Breast epithelium (tissue), 3 donors: ENCODE measurements at regions not wholly inside any gene's neighbourhood (a gene's known extent, or its start where the extent isn't known, plus 50 kb on each side); places are given as distances from the start of the nearest gene placed in this dataset.

Experiments used
- POLR2A ChIP-seq: fragments of 450-650 bp; IDR thresholded peaks from one replicate; pipeline ENCODE4 v1.6.1; 2016; ENCODE audit warnings: antibody characterized with exemption, mild to moderate bottlenecking, moderate library complexity
- POLR2AphosphoS5 ChIP-seq, 3 donors: sonication (generic); formaldehyde crosslinking; IDR thresholded peaks; one replicate each; pipeline ENCODE4 v1.6.1; 2017; ENCODE audit warnings: antibody characterized with exemption in 3 of 3
- TF ChIP-seq, protein P1 (sequence below), 3 donors: fragments of 450-650 bp; IDR thresholded peaks; one replicate each; pipeline ENCODE4 v1.5.1; 2016 to 2017; ENCODE audit warnings: antibody characterized with exemption in 3 of 3, mild to moderate bottlenecking in 3 of 3, moderate library complexity in 3 of 3

DNA sequence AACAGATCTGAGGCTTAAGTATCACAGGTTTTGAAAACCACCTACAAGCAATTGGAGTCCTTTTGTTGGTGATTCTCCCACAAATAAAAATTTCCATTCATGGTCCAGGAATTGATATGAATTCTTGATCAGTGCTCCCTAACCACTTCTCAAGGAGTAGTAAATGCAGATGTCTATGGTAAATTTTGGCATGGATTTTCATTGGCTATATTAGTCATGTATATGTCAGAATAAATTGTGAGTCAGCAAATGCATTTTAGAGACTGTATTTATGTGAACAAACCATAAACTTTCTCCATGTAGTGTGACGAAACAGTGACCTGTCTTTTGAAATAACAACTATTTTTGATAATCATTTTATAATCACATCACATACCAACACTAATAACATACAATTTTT, 611.1 kb downstream of the HTR1A start:
- TF ChIP-seq, protein P1, sequence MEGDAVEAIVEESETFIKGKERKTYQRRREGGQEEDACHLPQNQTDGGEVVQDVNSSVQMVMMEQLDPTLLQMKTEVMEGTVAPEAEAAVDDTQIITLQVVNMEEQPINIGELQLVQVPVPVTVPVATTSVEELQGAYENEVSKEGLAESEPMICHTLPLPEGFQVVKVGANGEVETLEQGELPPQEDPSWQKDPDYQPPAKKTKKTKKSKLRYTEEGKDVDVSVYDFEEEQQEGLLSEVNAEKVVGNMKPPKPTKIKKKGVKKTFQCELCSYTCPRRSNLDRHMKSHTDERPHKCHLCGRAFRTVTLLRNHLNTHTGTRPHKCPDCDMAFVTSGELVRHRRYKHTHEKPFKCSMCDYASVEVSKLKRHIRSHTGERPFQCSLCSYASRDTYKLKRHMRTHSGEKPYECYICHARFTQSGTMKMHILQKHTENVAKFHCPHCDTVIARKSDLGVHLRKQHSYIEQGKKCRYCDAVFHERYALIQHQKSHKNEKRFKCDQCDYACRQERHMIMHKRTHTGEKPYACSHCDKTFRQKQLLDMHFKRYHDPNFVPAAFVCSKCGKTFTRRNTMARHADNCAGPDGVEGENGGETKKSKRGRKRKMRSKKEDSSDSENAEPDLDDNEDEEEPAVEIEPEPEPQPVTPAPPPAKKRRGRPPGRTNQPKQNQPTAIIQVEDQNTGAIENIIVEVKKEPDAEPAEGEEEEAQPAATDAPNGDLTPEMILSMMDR (IDR thresholded peaks at IDR 0.05): no peak
- TF ChIP-seq POLR2A (no peak), POLR2AphosphoS5 (IDR thresholded peaks at IDR 0.05) (no peak)
